CD4-positive, alpha-beta T cell treated with Interleukin-21 for 1 hour (primary cell): ENCODE measurements at regions not wholly inside any gene's neighbourhood (a gene's known extent, or its start where the extent isn't known, plus 50 kb on each side); places are given as distances from the start of the nearest gene placed in this dataset.
"Not testable (repeated sequence)": the region's sequence is repeated elsewhere in the genome, so short reads cannot be mapped to it uniquely, and the experiment has no call there.

ENCODE experiments used
- DNase-seq: peaks from one replicate; pipeline ENCODE4 v3.0.0-alpha.2; 2020

DNA sequence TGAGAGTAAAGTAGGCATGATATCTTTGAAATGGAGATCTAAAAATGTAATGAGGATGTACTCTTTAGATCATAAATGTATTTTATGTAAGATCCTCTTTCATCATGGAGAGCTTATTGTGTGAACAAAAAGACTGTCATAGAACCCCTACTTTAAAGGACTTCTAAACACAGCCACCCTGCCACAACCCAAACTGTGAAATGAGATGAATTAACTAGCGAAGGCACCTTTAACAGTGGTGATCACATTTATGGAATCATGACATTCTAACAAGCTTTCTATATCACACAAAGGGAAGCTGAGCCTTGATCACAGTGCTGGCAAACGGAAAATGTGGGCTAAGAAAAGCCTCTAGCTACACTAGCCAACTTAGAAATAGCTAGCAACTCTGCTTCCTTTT lies 1585.2 kb downstream of the EFNA5 start:
- DNase-seq, result no peak

DNA sequence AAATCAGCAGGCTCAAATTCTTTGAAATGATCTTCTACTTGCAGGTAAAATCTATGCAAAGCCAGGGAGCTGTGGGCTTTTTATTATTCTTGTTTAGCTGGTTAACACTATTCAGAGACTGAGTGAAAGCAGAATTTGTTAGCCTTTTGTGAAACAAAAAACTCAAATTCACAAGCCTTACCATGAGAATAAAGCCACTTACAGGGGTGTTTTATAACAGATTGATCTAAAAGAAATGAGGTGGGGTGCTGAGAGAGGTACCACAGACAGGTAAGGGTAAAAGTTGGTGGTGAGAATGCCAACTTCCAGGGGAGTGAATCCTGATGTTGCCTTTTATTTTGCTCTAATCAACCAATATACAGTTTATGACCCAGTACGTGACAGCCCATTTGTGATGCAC lies 1585.6 kb downstream of the EFNA5 start:
- no peak for DNase-seq

DNA sequence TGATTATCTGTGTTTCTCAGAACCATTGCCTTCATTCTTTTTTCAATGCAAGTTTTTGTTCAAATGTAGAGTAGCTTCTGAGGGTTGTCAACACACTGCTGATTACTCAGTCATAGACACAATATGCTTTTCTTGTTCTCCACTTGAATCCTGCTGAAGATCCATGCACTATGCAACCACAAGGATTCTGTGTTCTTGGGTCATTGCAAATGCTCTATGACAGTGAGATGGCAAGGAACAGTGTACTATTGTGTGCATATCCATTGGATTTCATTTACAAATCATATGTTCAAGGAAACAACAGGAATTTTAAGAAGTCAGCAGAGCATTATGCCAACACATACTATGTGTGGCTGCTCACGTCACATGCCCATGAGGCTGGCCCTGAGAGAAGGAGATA lies 1590.2 kb downstream of the EFNA5 start:
- DNase-seq, result no peak

DNA sequence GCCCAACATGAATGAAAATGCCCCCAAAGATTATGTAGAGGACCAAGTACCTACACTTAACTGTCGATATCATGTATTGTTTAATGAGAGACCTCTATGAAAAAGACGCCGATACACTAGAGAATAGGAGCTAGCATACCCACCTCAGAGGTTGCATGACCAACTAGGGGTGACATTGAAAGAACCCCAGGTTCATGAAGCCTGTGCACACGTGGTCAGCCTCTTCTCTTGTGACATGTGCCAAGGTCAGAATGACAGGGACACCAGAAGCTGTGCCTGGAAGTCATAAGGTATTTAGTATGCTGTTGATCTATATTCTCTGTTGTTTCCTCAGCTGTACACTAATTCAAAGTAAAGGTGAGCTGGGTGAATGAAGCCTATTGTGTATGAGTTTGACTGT lies 1594.1 kb downstream of the EFNA5 start:
- no peak for DNase-seq

DNA sequence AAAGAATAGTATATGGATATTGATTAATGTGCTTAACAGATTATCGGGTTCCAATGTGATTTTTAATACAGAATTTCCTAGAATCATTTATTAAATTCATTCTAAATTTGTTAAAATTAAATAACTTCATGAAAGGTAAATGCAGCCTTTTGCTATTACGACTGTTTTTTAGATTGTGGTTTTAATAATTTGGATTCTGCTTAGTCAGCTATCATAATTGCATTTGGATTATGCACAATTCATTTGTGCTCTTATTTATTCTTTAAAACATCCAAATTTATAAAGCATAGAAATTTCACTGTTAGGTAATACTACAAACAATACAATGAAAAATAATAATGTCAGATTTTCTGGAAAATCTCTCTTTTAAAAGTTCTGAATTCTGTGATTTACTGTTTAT lies 1598.5 kb downstream of the EFNA5 start:
- no peak for DNase-seq

DNA sequence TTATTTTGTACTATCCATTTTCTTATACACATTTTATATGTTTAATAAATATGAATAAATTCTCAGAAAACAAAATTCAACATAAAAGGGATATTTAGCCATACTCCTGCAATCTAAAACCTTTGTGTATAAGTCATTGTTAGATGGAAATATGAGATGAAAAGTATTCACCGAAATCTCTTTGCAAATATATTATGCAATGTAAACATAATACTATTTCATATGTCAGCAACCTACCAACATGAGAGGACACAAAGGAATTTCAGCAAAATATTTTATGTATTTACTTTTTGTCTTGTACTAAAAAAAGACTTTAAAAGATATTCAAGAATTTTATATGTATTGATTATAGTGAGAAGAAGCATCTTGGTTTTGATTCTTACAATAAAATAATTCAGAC lies 1623.4 kb downstream of the EFNA5 start:
- no peak for DNase-seq

DNA sequence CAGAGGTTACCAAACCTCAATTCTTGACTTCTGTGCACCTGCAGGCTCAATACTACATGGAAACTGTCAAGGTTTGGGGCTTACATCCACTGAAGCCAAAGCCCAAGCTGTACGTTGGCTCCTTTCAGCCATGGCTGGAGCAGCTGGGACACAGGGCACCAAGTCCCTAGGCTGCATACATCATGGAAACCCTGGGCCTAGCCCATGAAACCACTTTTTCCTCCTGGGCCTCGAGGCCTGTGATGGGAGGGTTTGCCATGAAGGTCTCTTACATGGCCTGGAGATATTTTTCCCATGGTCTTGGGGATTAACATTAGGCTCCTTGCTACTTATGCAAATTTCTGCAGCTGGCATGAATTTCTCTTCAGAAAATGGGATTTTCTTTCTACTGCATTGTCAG lies 1638.7 kb downstream of the EFNA5 start:
- DNase-seq, result not testable (repeated sequence)

DNA sequence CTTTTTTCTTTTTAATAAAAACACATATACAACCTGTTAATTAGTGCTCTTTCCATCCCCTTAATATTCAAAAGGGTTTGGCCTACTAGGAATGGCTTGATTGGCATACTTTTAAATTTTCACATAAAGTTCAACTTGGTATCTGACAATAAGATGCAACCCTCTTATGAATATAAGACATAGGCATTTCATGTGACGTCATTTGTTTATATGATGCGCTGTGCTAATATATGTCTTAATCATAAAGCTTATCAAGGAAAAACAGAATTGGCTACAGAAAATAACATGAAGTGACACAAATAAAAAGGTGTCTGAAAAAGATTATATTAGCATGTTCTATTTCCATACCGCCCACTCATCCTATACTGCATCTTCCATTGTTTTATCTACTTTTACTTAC lies 1642.4 kb downstream of the EFNA5 start:
- no peak for DNase-seq

DNA sequence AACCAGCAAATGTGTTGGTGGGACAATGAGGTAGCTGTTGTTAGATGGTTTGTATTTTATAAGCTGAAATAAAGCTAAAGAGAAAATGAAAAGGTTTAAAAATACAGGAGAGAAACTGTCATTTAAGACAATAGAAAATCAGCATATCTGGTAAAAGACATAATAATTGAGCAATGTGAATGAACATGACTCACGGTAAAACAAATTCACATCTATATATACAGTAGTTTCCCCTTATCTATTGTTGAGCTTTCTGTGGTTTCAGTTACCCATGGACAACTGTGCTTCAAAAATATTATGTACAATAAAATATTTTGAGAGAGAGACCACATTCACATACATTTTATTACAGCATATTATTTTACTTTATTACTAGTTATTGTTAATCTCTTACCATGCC lies 1649.8 kb downstream of the EFNA5 start:
- no peak for DNase-seq

DNA sequence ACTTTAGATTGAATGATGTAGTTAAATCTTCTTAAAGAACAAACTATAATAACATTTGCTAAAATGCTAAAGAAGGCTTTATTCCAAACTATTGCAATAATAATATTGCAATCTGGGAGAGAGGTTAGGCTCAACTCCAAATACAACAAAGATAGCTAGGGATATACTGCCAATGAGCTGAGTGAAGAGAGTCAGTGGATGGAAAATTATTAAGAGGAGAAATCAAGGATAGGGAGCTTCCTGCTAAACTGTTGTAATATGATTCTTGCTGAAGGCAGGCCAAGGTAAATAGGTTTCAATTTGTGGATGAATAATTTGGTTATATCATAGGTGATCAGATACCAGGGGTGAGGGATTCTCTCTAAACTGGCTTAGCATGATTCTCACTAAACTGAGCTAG lies 1651.5 kb downstream of the EFNA5 start:
- DNase-seq, result no peak

DNA sequence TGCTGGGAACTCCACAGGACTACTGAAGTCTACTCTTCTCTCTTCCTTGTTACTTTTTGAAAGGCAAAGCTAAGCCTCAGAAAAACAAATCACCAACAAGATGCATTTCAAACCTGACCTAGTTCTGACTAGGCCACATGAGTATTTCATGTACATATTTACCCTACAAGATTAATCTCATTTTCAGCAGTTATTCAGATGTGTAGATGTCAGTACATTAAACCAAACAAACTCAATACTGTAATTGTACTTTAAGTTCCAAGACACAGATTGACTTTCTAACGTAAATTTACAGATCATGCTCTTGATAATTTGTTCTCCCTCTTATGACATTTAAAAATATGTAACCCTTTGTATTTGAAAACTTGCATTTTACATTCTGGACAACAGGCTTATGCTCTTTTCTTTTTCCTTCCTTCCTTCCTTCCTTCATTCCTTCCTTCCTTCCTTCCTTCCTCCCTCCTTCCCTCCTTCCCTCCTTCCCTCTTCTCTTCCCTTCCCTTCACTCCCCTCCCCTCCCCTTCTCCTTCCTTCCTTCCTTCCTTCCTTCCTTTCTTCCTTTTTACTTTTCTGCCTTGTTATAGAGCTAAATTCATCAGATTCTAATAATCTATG lies 1653.4 kb downstream of the EFNA5 start:
- DNase-seq, result no peak

DNA sequence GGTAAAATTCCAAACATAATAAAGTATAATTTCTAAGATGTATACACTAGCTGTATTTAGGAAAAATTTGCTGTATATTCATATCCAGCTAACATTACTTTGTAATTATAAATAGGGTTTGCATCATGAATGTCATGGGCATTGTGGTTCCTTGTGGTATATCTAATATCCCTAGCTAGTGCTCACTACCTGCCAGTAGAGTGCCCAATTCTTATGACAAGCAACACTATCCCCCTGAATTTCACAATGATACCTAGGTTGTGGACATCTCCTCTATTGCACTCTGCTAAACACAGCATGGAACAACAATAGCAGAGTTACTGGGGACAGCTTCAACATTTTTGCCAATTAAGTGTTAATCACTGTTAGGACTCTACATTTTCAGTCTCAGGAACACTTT lies 1656.5 kb downstream of the EFNA5 start:
- no peak for DNase-seq

DNA sequence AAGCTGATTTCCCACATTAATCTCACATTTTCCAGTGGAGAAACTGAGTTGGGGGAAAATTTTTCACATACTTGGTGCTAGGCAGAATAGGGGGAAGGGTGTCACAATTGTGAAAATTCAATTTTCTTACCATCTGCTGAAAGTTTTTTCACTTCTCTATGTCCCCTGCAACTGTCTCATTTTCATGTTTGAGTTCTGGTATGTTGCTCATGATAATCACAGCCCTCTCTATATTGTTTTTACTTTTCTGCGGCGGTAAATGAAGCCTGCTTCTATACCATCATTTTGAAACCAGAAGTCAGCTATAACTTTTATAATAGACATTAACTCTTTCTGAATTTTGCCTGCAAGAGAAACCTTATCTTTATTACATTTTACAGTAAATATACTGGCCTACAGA lies 1664.5 kb downstream of the EFNA5 start:
- no peak for DNase-seq

DNA sequence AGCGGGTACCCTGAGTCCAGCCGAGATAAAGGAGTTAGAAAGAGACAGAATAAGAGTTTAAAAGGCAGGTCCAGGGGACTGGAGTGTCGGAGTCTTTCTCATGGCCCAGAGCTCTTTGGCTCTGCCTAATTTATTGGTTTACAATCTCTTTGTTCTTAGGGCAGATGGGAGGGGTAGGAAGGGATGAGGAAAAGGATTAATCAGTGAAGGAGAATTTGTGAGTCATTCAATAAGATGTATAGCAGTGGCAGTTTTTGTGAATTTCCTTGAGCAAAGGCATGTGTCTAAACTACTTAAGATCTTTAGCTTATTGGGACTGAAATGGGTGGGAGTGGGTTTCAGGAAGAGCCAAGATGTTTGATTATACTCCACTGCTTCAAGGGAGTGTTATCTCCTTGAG lies 1671.7 kb downstream of the EFNA5 start:
- DNase-seq, result not testable (repeated sequence)

DNA sequence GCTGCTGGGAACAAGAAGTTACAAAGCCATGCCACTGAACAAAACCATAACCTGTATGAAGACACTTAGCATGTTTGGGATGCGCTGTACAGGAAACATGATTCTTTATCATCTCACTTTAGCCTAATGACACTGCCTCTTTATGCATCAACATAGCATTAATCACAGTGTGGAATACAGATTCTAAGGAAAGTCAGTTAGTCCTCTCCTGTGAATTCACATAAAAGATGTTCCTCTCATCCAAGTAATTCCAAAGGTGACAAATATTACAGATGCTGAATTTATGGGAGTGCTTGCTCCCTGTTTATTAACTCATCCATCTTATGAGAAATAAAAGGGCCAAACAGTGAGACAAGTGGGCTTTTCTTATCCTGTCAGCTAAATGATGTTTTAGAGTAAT lies 1677.7 kb downstream of the EFNA5 start:
- no peak for DNase-seq

DNA sequence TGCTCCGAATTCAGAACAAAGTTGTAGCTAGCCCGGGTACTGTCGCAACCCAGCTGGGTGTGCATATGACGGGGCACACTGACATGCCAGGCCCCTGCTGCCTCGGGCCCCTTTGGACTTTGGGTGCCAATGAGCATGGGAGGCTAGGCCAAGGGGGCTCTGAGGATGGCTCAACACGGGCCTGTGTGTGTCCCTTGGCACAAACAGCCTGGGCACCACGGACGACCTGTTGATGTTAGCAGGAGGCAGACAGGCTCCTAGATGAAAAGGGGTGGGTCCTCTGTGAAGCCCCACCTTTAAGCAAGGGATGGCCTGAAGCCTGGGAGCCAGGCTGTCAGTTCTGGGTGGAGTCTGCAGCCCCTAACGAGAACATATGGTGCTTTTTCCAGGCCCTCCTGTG lies 1688.2 kb downstream of the EFNA5 start:
- no peak for DNase-seq

DNA sequence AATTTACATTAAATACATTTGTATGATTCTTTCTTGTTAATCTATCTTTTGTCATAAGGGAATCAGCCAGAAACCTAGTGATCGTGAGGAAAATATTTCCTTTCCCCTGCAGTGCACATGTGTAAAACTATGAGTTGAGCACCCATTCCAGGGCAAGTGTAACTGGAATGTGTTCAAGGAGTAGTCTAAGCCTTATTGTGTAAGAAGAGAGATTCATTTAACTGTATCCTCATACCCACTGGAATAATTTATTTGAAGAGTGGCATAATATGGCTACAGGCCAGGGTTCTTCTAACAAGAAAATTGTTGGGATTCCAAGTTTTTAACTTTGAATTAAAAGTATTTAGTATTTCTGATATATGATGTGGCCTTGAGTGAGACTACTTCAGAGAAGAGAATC lies 1692.7 kb downstream of the EFNA5 start:
- DNase-seq, result no peak

DNA sequence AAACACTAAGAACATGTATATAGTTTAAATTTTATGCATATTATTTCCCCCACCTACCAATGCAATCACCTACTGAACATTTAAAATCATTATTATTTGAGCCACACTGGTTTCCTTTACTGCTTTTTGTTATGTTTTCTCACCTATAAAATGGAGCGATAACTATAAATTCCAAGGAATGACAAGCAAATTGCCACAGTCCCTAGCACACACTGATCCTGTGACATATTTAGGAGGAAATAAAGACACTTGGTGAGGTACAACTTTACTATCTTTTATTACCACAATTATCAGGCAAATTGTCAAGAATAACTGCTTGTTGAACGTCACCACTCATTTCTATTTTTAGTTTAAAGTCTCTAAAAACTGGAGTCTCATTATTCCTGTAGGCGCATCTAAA lies 1693.6 kb downstream of the EFNA5 start:
- DNase-seq, result no peak

DNA sequence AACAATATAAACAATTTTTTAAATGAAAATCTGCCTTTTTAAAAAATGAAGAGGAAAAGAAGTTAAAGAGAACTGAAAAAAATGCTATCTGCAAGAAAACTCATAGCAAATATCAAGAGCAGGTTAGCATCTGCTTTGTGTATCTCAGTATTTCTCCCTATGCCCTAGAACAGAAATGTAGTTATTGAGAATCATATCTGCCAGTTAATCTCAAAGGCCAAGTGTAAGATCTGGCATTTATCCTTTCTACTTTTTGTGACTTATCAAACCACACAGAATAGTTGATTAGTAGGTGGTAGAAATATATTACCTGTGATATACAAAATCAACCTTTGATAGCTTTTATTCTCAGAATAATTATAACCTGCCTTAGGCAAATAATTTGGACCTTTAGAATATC lies 1699.8 kb downstream of the EFNA5 start:
- DNase-seq, result no peak

DNA sequence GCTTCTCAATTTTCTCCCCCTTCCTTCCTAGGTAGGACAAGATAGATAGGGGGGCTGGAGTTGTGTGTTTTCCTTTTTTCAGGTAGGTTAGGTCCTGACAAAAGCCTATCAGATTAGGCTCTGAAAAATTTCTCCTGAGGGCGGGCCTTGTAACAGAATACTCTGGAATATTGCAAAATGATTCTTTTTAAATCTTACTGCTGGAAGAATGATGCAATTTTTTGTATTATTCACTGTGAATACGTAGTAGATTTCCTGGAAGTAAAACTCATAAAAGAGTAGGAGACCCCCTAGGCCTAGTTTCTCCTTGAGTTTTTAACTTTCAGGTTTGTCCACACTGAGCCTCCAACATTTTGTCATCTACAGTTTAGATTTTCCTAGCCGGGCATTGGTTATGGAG lies 1701.8 kb downstream of the EFNA5 start:
- DNase-seq, result no peak

DNA sequence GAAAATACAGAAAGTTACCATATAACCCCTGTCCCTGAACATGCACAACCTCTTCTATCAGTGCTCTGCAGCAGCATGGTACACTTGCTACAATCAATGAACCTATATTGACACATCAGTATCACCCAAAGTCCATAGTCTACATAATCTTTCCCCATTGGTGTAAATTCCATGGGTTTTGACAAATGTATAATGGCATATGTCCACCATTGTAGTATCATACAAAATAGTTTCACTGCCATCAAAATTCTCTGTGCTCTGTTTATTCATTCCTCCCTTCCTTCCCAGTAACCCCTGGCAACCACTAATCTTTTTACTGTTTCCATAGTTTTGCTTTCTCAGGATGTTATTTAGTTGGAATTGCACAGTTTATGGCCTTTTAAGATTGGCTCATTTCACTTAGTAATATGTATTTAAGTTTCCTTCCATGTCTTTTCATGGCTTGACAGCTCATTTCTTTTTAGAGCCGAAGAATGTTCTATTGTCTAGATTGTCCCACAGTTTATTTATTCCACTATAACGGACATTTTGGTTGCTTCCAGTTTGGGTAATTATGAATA lies 1707.0 kb downstream of the EFNA5 start:
- no peak for DNase-seq

DNA sequence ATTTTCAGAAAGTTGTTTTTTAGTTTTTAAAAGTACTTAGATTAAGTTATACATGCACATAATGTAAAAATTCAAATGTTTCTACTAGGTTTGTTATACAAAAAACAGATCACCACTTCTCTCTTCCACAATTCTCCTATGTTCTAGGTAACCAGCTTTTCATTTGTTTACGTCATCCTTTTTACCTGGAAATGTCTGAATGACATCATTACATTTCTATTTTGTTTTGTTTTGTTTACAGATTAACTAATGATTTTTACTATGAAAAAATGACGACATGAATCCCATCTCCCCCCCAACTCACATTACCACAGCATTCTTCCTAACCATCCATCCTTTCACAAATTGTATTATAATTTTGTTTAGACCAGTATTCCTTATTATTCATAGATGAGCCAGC lies 1709.2 kb downstream of the EFNA5 start:
- DNase-seq, result no peak

DNA sequence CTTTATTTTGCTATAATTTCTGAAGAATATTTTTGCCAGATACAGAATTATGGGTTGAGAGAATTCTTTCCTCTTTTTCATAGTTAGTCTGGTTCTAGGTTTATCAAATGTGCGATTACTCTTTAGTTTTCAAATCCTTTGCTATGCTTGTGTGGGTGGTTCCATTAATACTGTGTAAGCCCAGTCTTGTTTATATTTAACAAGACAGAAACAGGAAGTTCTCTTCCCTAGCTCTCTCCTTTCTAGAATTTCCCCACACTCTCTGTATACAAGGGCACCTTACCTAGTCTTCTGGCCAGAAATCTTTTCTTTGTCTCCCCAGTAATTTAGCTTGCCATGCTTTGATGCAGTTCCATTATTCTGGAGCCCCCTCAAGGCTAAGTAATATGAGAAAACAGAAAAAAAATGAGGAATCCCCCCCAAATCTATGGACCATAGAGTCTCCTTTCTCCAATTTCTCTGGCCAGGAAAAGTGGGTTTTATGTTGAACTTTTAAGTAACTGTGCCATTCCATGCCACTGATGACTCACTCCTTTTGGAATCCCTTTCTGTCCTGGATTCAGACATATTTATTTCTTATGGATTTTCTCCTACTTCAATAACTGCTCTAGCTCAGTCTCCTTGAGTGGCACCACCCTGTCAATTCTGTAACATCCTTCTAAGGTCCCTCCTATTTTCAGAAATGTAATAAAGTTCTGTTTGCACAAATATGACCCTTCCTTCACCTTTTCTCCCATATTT lies 1714.1 kb downstream of the EFNA5 start:
- no peak for DNase-seq

DNA sequence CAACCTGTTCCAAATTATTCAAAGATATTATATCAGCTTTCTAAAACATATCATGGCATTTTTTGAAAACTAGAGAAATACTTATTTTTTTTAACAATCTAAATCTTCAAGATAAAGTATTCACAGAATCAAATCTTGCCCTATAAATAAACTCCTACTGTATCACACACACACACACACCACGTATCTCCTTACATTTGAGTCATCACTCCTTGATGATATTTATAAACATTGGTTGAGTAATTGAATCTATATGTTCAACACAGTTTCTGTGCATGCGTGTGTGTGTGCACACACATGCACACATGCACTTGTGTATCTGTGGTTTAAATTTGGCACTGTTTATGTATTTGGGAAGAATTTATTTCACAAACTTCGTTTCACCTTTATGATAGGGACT lies 1716.4 kb downstream of the EFNA5 start:
- DNase-seq, result no peak

DNA sequence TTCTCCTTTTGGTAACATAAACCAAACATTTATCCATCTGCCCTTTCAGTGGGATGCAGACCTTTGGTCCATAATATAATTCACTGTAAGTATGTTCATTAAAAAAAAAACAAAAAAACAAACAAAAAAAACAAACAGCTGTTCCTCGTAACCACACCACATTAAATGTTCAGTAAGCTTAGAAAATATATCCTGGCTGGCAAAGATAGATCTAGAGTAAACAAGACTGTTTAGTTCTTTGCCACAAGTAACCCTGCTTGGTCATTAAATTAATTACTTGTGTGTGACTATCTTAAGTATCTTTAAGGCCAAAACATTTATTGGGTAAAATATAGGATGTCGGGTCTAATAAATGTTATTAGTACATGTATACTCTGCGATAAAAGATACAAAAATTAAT lies 1717.1 kb downstream of the EFNA5 start:
- DNase-seq, result no peak
